ENCODE measurements at regions not wholly inside any gene's neighbourhood (a gene's known extent, or its start where the extent isn't known, plus 50 kb on each side); places are given as distances from the start of the nearest gene placed in this dataset.

- H3K4me1 ChIP-seq (ENCODE audit: insufficient read depth, low read length), result no peaks in the 10 kb centered on the region
- no peak overlapping the region for H3K27ac ChIP-seq (ENCODE audit: low read depth, low read length)
- H3K9me3 ChIP-seq (ENCODE audit: insufficient read depth, low read depth, low read length), result no peaks in the 10 kb centered on the region
- DNase-seq (ENCODE audit: low read depth) (no peak), FAIRE-seq (no peak)
- no peaks in the 10 kb centered on the region for H3K4me1 Mint-ChIP-seq (ENCODE audit: low read depth, unreplicated experiment)
- H3K4me3 ChIP-seq (ENCODE audit: insufficient read depth, low read depth, low read length), result no peak overlapping the region
- H3K27me3 ChIP-seq (ENCODE audit: insufficient read depth, low read length), result no peaks in the 10 kb centered on the region
- H3K27me3 Mint-ChIP-seq (ENCODE audit: low read depth, unreplicated experiment), result no peaks in the 10 kb centered on the region
- H3K79me2 ChIP-seq (ENCODE audit: insufficient read depth, low read length), result no peaks in the 10 kb centered on the region
- H3K27ac Mint-ChIP-seq (ENCODE audit: unreplicated experiment), result no peak overlapping the region
- no peak overlapping the region for H2AFZ ChIP-seq (ENCODE audit: low read depth, low read length)
- H3K9me3 Mint-ChIP-seq (ENCODE audit: unreplicated experiment), result no peaks in the 10 kb centered on the region
- H3K36me3 ChIP-seq (ENCODE audit: insufficient read depth, low read length), result no peaks in the 10 kb centered on the region
- TF ChIP-seq EZH2 (IDR thresholded peaks at IDR 0.05; ENCODE audit: insufficient read depth, low read length), result no peak
- TF ChIP-seq, protein P1, sequence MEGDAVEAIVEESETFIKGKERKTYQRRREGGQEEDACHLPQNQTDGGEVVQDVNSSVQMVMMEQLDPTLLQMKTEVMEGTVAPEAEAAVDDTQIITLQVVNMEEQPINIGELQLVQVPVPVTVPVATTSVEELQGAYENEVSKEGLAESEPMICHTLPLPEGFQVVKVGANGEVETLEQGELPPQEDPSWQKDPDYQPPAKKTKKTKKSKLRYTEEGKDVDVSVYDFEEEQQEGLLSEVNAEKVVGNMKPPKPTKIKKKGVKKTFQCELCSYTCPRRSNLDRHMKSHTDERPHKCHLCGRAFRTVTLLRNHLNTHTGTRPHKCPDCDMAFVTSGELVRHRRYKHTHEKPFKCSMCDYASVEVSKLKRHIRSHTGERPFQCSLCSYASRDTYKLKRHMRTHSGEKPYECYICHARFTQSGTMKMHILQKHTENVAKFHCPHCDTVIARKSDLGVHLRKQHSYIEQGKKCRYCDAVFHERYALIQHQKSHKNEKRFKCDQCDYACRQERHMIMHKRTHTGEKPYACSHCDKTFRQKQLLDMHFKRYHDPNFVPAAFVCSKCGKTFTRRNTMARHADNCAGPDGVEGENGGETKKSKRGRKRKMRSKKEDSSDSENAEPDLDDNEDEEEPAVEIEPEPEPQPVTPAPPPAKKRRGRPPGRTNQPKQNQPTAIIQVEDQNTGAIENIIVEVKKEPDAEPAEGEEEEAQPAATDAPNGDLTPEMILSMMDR (IDR thresholded peaks at IDR 0.05; ENCODE audit: insufficient read depth, low read depth, low read length), result no peak
- H3K36me3 Mint-ChIP-seq (ENCODE audit: low read depth, unreplicated experiment), result no peaks in the 10 kb centered on the region
- H3K4me2 ChIP-seq (ENCODE audit: low read length), result no peak overlapping the region
- no peak overlapping the region for H3K4me3 Mint-ChIP-seq (ENCODE audit: unreplicated experiment)
- no peak overlapping the region for H3K9ac ChIP-seq (ENCODE audit: low read length)
- H4K20me1 ChIP-seq (ENCODE audit: insufficient read depth, low read length), result no peaks in the 10 kb centered on the region
Observed at GRCh38 chrX:44096666-44097065, 123.5 kb upstream of the NDP start.

DNA sequence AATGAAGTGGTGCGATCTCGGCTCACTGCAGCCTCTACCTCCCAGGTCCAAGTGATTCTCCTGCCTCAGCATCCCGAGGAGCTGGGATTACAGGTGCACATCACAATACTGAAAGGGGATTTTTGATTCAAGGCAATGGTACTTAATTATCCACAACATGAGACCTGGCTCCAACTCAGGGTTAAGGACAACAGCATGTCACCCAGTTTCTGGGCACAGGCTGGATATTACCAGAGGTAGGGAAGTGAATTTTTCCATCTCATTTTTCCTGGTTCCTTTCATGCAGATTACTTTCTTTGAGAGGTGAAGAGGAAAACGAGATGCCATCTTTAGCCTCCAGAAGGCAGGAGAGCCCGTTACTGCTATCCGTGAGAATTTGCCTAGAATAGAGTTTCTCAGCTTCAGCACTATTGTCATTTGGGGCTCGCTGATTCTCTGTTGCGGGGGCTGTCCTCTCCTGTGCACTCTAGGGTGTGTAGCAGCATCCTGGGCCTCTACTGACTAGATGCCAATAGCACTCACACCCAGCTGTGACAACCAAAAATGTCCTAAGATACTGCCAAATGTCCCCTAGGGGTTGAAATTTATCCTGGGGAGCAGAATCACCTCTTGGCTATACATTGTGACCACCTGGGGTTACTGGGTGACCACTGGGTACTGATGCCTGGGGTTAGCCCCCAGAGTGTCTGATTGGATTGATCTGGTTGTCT lies 121.8 kb upstream of the NDP start:
- peak; percentile 54 for FAIRE-seq
- Mint-ChIP-seq H3K27me3 (ENCODE audit: low read depth, unreplicated experiment) (no peaks in the 10 kb centered on the region), H3K9me3 (ENCODE audit: unreplicated experiment) (no peaks in the 10 kb centered on the region), H3K4me3 (ENCODE audit: unreplicated experiment) (no peak overlapping the region), H3K27ac (ENCODE audit: unreplicated experiment) (no peak overlapping the region), H3K4me1 (ENCODE audit: low read depth, unreplicated experiment) (no peaks in the 10 kb centered on the region), H3K36me3 (ENCODE audit: low read depth, unreplicated experiment) (no peaks in the 10 kb centered on the region)
- Histone ChIP-seq H3K27ac (ENCODE audit: low read depth, low read length) (no peak overlapping the region), H2AFZ (ENCODE audit: low read depth, low read length) (no peak overlapping the region), H3K9ac (ENCODE audit: low read length) (no peak overlapping the region), H4K20me1 (ENCODE audit: insufficient read depth, low read length) (no peaks in the 10 kb centered on the region), H3K4me1 (ENCODE audit: insufficient read depth, low read length) (no peaks in the 10 kb centered on the region), H3K4me2 (ENCODE audit: low read length) (no peak overlapping the region), H3K27me3 (ENCODE audit: insufficient read depth, low read length) (no peaks in the 10 kb centered on the region), H3K36me3 (ENCODE audit: insufficient read depth, low read length) (no peaks in the 10 kb centered on the region), H3K4me3 (ENCODE audit: insufficient read depth, low read depth, low read length) (no peak overlapping the region), H3K9me3 (ENCODE audit: insufficient read depth, low read depth, low read length) (no peaks in the 10 kb centered on the region), H3K79me2 (ENCODE audit: insufficient read depth, low read length) (no peaks in the 10 kb centered on the region)
- DNase-seq (ENCODE audit: low read depth), result no peak
- no peak for TF ChIP-seq EZH2 (IDR thresholded peaks at IDR 0.05; ENCODE audit: insufficient read depth, low read length)
- TF ChIP-seq, protein P1 (IDR thresholded peaks at IDR 0.05; ENCODE audit: insufficient read depth, low read depth, low read length), result no peak

GRCh38 chrX:44093431-44093830 lies 120.2 kb upstream of the NDP start:
- Histone ChIP-seq H3K36me3 (ENCODE audit: insufficient read depth, low read length) (no peaks in the 10 kb centered on the region), H3K4me3 (ENCODE audit: insufficient read depth, low read depth, low read length) (no peak overlapping the region), H3K9me3 (ENCODE audit: insufficient read depth, low read depth, low read length) (no peaks in the 10 kb centered on the region), H3K79me2 (ENCODE audit: insufficient read depth, low read length) (no peaks in the 10 kb centered on the region), H4K20me1 (ENCODE audit: insufficient read depth, low read length) (no peaks in the 10 kb centered on the region), H2AFZ (ENCODE audit: low read depth, low read length) (no peak overlapping the region), H3K4me2 (ENCODE audit: low read length) (no peak overlapping the region), H3K4me1 (ENCODE audit: insufficient read depth, low read length) (no peaks in the 10 kb centered on the region), H3K27ac (ENCODE audit: low read depth, low read length) (no peak overlapping the region), H3K27me3 (ENCODE audit: insufficient read depth, low read length) (no peaks in the 10 kb centered on the region), H3K9ac (ENCODE audit: low read length) (no peak overlapping the region)
- H3K9me3 Mint-ChIP-seq (ENCODE audit: unreplicated experiment), result no peaks in the 10 kb centered on the region
- H3K4me3 Mint-ChIP-seq (ENCODE audit: unreplicated experiment), result no peak overlapping the region
- no peak for TF ChIP-seq EZH2 (IDR thresholded peaks at IDR 0.05; ENCODE audit: insufficient read depth, low read length)
- TF ChIP-seq, protein P1 (IDR thresholded peaks at IDR 0.05; ENCODE audit: insufficient read depth, low read depth, low read length), result no peak
- no peak for DNase-seq (ENCODE audit: low read depth)
- FAIRE-seq, result no peak
- no peaks in the 10 kb centered on the region for H3K36me3 Mint-ChIP-seq (ENCODE audit: low read depth, unreplicated experiment)
- H3K27ac Mint-ChIP-seq (ENCODE audit: unreplicated experiment), result no peak overlapping the region
- no peaks in the 10 kb centered on the region for H3K4me1 Mint-ChIP-seq (ENCODE audit: low read depth, unreplicated experiment)
- peaks cover 3% of the 10 kb centered on the region for H3K27me3 Mint-ChIP-seq (ENCODE audit: low read depth, unreplicated experiment)

All from astrocyte (in vitro differentiated cells and primary cell).